ENCODE measurements at regions not wholly inside any gene's neighbourhood (a gene's known extent, or its start where the extent isn't known, plus 50 kb on each side); places are given as distances from the start of the nearest gene placed in this dataset.
A peak's percentile ranks its signal among the peaks of the same experiment; 100 is the strongest.
"Not testable (repeated sequence)": the region's sequence is repeated elsewhere in the genome, so short reads cannot be mapped to it uniquely, and the experiment has no call there.

GRCh38 chr10:64637939-64638338 is 1116.7 kb downstream of the REEP3 start:
- Mint-ChIP-seq H3K27ac (no peak overlapping the region), H3K36me3 (no peaks in the 10 kb centered on the region), H3K9me3 (peaks cover 0 to 16% (median 2%) of the 10 kb centered on the region in 9 donors), H3K4me3 (no peak overlapping the region), H3K27me3 (no peaks in the 10 kb centered on the region), H3K4me1 (no peaks in the 10 kb centered on the region)
- DNase-seq (no peak), ATAC-seq (no peak)
- POLR2A ChIA-PET, result no interaction called here

GRCh38 chr10:64648915-64649314 is 1127.7 kb downstream of the REEP3 start:
- Mint-ChIP-seq H3K36me3 (no peaks in the 10 kb centered on the region), H3K27ac (no peak overlapping the region), H3K9me3 (peaks cover 0 to 25% (median 6%) of the 10 kb centered on the region in 9 donors), H3K27me3 (no peaks in the 10 kb centered on the region), H3K4me3 (no peak overlapping the region), H3K4me1 (no peaks in the 10 kb centered on the region)
- ATAC-seq (no peak), DNase-seq (no peak)
- POLR2A ChIA-PET, result no interaction called here

GRCh38 chr10:64658528-64658927 is 1137.3 kb downstream of the REEP3 start:
- peaks cover 0 to 25% (median 12%) of the 10 kb centered on the region in 9 donors for H3K9me3 Mint-ChIP-seq
- no peak for ATAC-seq

DNA sequence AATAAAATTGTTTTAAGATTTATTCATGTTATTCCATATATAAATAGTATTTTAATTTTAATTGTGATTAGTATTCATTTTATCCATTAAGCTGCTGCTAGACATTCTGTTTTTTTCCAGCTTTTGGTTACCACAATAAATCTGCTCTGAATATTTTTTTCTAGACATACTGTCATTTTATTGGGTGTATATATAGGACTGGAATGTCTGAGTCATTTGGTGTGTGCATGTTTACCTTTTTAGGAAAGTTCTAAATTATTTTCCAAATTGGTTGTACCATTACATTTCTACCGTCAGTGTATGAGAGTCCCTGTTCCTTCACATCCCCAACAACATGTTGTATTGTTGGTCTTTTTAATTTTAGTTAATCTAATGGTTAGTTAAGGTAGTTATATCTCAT is 1138.1 kb downstream of the REEP3 start:
- Mint-ChIP-seq H3K4me3 (no peak overlapping the region), H3K27ac (no peak overlapping the region), H3K9me3 (peaks cover 0 to 25% (median 12%) of the 10 kb centered on the region in 9 donors), H3K4me1 (no peaks in the 10 kb centered on the region), H3K27me3 (no peaks in the 10 kb centered on the region), H3K36me3 (no peaks in the 10 kb centered on the region)
- no peak for ATAC-seq
- POLR2A ChIA-PET, result no interaction called here
- no peak for DNase-seq

More at GRCh38 chr10:64658528-64658927, 1137.3 kb downstream of the REEP3 start:
- no peak overlapping the region for H3K4me3 Mint-ChIP-seq
- DNase-seq, result no peak
- no peak overlapping the region for H3K27ac Mint-ChIP-seq
- H3K36me3 Mint-ChIP-seq, result no peaks in the 10 kb centered on the region
- POLR2A ChIA-PET, result no interaction called here
- no peaks in the 10 kb centered on the region for H3K4me1 Mint-ChIP-seq
- H3K27me3 Mint-ChIP-seq, result no peaks in the 10 kb centered on the region

DNA sequence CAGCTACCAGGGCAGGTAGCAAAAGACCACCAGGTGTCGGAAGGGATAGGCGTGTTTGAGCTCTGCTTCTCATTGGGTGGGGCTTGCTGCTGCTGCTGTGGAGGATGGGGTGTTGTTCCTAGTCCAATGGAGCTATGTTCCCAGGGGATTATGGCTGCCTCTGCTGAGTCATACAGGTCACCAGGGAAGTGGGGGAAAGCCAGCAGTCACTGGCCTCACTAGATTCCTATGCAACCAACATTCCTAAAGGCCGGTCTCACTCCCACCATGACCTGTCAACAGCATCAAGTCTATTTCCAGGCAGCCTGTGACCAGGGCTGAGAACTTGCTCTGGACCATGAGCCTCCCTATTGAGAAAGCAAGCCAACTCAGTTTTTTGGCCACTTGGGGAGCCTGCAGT is 1160.8 kb downstream of the REEP3 start:
- POLR2A ChIA-PET, result no interaction called here
- ATAC-seq (no peak), DNase-seq (peak in 1 of 10 donors; percentile 50)
- H3K4me1 Mint-ChIP-seq, result no peaks in the 10 kb centered on the region
- H3K27ac Mint-ChIP-seq, result no peak overlapping the region
- no peaks in the 10 kb centered on the region for H3K27me3 Mint-ChIP-seq
- H3K9me3 Mint-ChIP-seq, result peaks cover 0 to 25% (median 15%) of the 10 kb centered on the region in 9 donors
- H3K4me3 Mint-ChIP-seq, result no peak overlapping the region
- no peaks in the 10 kb centered on the region for H3K36me3 Mint-ChIP-seq

DNA sequence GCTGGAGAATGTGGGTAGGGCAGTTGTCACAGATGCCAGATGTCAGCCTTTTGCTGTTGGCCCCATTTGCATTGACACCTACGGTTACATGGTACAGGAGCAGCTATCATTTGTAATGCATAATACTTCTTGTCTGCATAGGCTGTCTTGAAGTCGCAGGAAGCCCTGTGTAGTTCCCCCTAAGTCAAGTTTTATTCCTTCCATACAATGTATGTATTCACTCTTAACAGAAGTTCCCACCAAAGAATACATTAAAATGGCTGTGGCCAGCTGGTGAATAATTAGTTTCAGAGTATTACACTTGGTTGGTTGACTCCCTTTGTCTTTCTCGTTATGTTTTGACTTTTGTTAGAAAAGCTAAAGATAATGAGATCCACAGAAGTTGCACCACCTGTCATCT is 1169.0 kb downstream of the REEP3 start:
- POLR2A ChIA-PET, result no interaction called here

GRCh38 chr10:64699244-64699643 is 1178.0 kb downstream of the REEP3 start:
- H3K4me3 Mint-ChIP-seq, result no peak overlapping the region
- POLR2A ChIA-PET, result no interaction called here
- no peaks in the 10 kb centered on the region for H3K4me1 Mint-ChIP-seq

More for the DNA sequence above, 1169.0 kb downstream of the REEP3 start:
- no peak overlapping the region for H3K27ac Mint-ChIP-seq
- H3K4me3 Mint-ChIP-seq, result no peak overlapping the region
- DNase-seq (no peak), ATAC-seq (no peak)
- no peaks in the 10 kb centered on the region for H3K27me3 Mint-ChIP-seq
- no peaks in the 10 kb centered on the region for H3K4me1 Mint-ChIP-seq
- H3K9me3 Mint-ChIP-seq, result peaks cover 0 to 9% (median 0%) of the 10 kb centered on the region in 9 donors
- H3K36me3 Mint-ChIP-seq, result no peaks in the 10 kb centered on the region

DNA sequence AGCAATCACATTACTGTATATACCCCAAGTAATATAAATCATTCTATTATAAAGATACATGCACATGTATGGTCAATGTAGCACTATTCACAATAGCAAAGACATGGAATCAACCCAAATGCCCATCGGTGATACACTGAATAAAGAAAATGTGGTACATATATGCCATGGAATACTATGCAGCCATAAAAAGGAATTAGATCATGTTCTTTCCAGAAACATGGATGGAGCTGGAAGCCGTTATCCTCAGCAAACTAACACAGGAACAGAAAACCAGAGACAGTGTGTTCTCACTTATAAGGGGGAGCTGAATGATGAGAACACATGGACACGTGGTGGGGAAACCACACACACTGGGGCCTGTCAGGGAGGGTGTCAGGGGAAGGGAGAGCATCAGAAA is 1180.9 kb downstream of the REEP3 start:
- POLR2A ChIA-PET, H3K27me3 Mint-ChIP-seq, H3K27ac Mint-ChIP-seq, H3K4me3 Mint-ChIP-seq, H3K36me3 Mint-ChIP-seq, ATAC-seq, DNase-seq, H3K4me1 Mint-ChIP-seq: not testable (repeated sequence)
- peaks cover 0 to 20% (median 9%) of the 10 kb centered on the region in 9 donors for H3K9me3 Mint-ChIP-seq

More at GRCh38 chr10:64699244-64699643, 1178.0 kb downstream of the REEP3 start:
- Mint-ChIP-seq H3K27me3 (no peaks in the 10 kb centered on the region), H3K27ac (no peak overlapping the region), H3K9me3 (peaks cover 0 to 20% (median 9%) of the 10 kb centered on the region in 9 donors), H3K36me3 (no peaks in the 10 kb centered on the region)
- DNase-seq, result no peak
- no peak for ATAC-seq

DNA sequence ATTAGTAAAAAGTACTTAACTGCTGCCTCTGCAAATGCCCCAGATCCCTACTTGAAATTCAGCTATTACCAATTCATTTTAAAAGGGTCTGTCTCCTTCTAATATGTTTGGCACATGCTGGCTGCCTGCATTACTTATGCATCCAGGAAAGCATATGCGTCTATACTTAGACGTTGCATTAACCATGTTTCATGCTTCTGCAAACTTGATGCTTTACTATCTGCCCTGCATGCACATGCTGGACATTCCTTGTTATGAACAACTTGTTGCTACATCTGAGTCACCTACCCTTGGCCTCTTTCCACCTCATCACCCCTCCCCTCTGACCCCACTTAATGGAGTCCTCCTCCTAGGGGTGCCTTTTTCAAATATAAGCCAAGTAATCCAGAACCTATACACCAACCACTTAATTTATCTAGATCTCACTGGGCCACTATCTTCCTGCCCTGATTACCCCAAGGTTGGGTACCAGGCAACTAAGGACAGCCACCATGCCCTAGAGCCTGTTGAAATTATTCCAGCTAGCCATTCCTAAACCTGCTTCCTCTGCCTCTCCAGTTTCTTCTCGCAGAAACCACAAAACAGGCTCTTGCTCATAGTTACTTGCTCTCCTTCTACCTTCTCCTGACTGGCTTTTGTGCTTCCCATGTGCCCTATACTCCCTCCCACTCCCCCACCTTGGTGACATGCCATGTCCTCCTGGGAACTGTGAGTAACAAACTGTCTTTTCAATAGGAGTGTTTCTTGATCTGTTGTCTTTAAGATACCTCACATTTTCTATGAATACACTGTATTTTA is 1187.9 kb downstream of the REEP3 start:
- ATAC-seq, result no peak
- Mint-ChIP-seq H3K9me3 (peaks cover 0 to 15% (median 2%) of the 10 kb centered on the region in 9 donors), H3K36me3 (no peaks in the 10 kb centered on the region), H3K27me3 (no peaks in the 10 kb centered on the region), H3K27ac (no peak overlapping the region), H3K4me1 (no peaks in the 10 kb centered on the region), H3K4me3 (no peak overlapping the region)
- POLR2A ChIA-PET, result no interaction called here
- no peak for DNase-seq

DNA sequence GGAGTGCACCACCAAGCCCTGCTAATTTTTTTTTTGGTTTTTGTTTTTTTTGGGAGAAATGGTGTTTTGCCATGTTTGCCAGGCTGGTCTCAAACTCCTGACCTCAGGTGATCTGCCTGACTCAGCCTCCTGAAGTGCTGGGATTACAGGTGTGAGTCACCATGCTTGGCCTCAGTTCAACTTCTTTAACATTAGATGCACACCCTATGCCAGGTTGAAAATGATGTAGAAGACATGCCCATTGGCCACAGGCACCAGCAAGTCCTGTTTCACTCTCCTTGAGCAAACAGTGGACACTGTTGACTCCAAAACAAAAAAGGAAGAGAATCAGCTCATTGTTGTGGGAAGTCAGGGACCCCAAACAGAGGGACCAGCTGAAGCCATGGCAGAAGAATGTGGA is 1205.3 kb downstream of the REEP3 start:
- Mint-ChIP-seq H3K4me3 (no peak overlapping the region), H3K9me3 (peaks cover 0 to 23% (median 10%) of the 10 kb centered on the region in 9 donors), H3K36me3 (peaks cover 0 to 3% (median 0%) of the 10 kb centered on the region in 3 donors), H3K4me1 (no peaks in the 10 kb centered on the region), H3K27ac (no peak overlapping the region), H3K27me3 (no peaks in the 10 kb centered on the region)
- POLR2A ChIA-PET, result no interaction called here
- ATAC-seq, result no peak
- DNase-seq, result no peak

GRCh38 chr10:64731016-64731415 is 1209.8 kb downstream of the REEP3 start:
- no peak for ATAC-seq
- Mint-ChIP-seq H3K36me3 (peaks cover 0 to 3% (median 0%) of the 10 kb centered on the region in 3 donors), H3K4me3 (no peak overlapping the region), H3K4me1 (no peaks in the 10 kb centered on the region), H3K9me3 (peaks cover 0 to 34% (median 8%) of the 10 kb centered on the region in 9 donors), H3K27ac (no peak overlapping the region), H3K27me3 (no peaks in the 10 kb centered on the region)
- DNase-seq, result no peak
- POLR2A ChIA-PET, result no interaction called here

- Mint-ChIP-seq H3K9me3 (peaks cover 0 to 34% (median 9%) of the 10 kb centered on the region in 9 donors), H3K36me3 (peaks cover 0 to 3% (median 0%) of the 10 kb centered on the region in 3 donors), H3K4me3 (no peak overlapping the region), H3K27me3 (no peaks in the 10 kb centered on the region), H3K27ac (no peak overlapping the region), H3K4me1 (no peaks in the 10 kb centered on the region)
- DNase-seq, result no peak
- POLR2A ChIA-PET, result no interaction called here
- no peak for ATAC-seq
Observed at GRCh38 chr10:64732372-64732957, 1211.3 kb downstream of the REEP3 start.

GRCh38 chr10:64733980-64734379 is 1212.8 kb downstream of the REEP3 start:
- no peak overlapping the region for H3K27ac Mint-ChIP-seq
- H3K4me3 Mint-ChIP-seq, result no peak overlapping the region
- ATAC-seq, result no peak
- H3K27me3 Mint-ChIP-seq, result no peaks in the 10 kb centered on the region
- no peak for DNase-seq
- H3K9me3 Mint-ChIP-seq, result peaks cover 0 to 25% (median 6%) of the 10 kb centered on the region in 9 donors
- POLR2A ChIA-PET, result no interaction called here
- no peaks in the 10 kb centered on the region for H3K36me3 Mint-ChIP-seq
- no peaks in the 10 kb centered on the region for H3K4me1 Mint-ChIP-seq

Data from naive thymus-derived CD8-positive, alpha-beta T cell (primary cell).